Endothelial cell of umbilical vein (primary cell): ENCODE measurements at regions not wholly inside any gene's neighbourhood (a gene's known extent, or its start where the extent isn't known, plus 50 kb on each side); places are given as distances from the start of the nearest gene placed in this dataset.

Experiments used
- BruUV-seq: library from RNA; stranded (reverse); fragments of 400-500 nt; replicated peaks from 2 replicates; lab custom pipeline; 2021; lab: Mats Ljungman, UMichigan
- CTCF ChIA-PET: fragments of 300-600, 350-600 bp; sonication (Branson Sonifier 250); formaldehyde crosslinking; loops from one replicate; lab custom pipeline; 2021; ENCODE audit warnings: antibody characterized with exemption, inconsistent platforms; lab: Charles Lee
- POLR2A ChIA-PET: fragments of 300-600, 350-600 bp; sonication (Branson Sonifier 250); formaldehyde crosslinking; loops from one replicate; lab custom pipeline; 2021; ENCODE audit warnings: antibody characterized with exemption, inconsistent platforms; lab: Charles Lee
- DNase-seq: peaks from one replicate; pipeline ENCODE4 v3.0.0-alpha.2; 2011; ENCODE audit warnings: low read depth, low spot score
- FAIRE-seq: peaks from 2 replicates; lab custom pipeline; 2011; peaks lifted over from hg19 to GRCh38; lab: Jason Lieb, UNC
- H2AFZ ChIP-seq: 2 replicates; pipeline ENCODE4 v1.6.0; 2012; ENCODE audit warnings: low read depth, low read length, control low read depth, inconsistent platforms
- H3K27ac ChIP-seq: 2 replicates; pipeline ENCODE4 v1.5.1; 2011; ENCODE audit warnings: low read depth, mild to moderate bottlenecking, control low read depth, low read length, moderate library complexity; ENCODE audit not compliant: insufficient read depth
- H3K27me3 ChIP-seq, 2 experiments: 2 replicates each; pipeline versions ENCODE4 v1.6.0 to v1.6.1; 2011; ENCODE audit warnings: low read length in 2 of 2, mixed read lengths in 1 of 2; ENCODE audit not compliant: control insufficient read depth in 2 of 2, insufficient read depth in 2 of 2
- H3K36me3 ChIP-seq, 2 experiments: 2 replicates in 1 of 2; 3 replicates in 1 of 2; pipeline ENCODE4 v1.5.1; 2011; ENCODE audit warnings: low read length in 2 of 2, mild to moderate bottlenecking in 1 of 2, moderate library complexity in 1 of 2; ENCODE audit not compliant: control insufficient read depth in 2 of 2, insufficient read depth in 2 of 2; ENCODE audit errors: extremely low read depth in 1 of 2
- H3K4me1 ChIP-seq: 3 replicates; pipeline ENCODE4 v1.5.1; 2011; ENCODE audit warnings: mild to moderate bottlenecking, low read length; ENCODE audit not compliant: control insufficient read depth, insufficient read depth; ENCODE audit errors: extremely low read depth
- H3K4me2 ChIP-seq: 2 replicates; pipeline ENCODE4 v1.6.1; 2011; ENCODE audit warnings: low read length, control low read depth, mixed read lengths; ENCODE audit not compliant: insufficient read depth
- H3K4me3 ChIP-seq, 3 experiments: fragments of 200-600 bp in 1 of 3; sonication (generic), shearing (Covaris generic) in 1 of 3; replicated peaks in 1 of 3; 2 replicates each; pipeline ENCODE4 v1.5.1; 2011 to 2016; ENCODE audit warnings: control low read depth in 3 of 3, low read length in 3 of 3, mild to moderate bottlenecking in 2 of 3, inconsistent platforms in 1 of 3, low read depth in 1 of 3, moderate library complexity in 1 of 3; ENCODE audit not compliant: insufficient read depth in 1 of 3
- H3K79me2 ChIP-seq: 2 replicates; pipeline ENCODE4 v1.6.0; 2012; ENCODE audit warnings: low read length, inconsistent platforms; ENCODE audit not compliant: control insufficient read depth, insufficient read depth
- H3K9ac ChIP-seq: replicated peaks from 2 replicates; pipeline ENCODE3; 2011; ENCODE audit warnings: low read length, control low read depth; ENCODE audit not compliant: insufficient read depth; ENCODE audit errors: extremely low read depth
- H3K9me1 ChIP-seq: replicated peaks from 3 replicates; pipeline ENCODE4 v1.6.0; 2011; ENCODE audit warnings: mild to moderate bottlenecking, low read length; ENCODE audit not compliant: control insufficient read depth, insufficient read depth; ENCODE audit errors: extremely low read depth
- H3K9me3 ChIP-seq: replicated peaks from 2 replicates; pipeline ENCODE4 v1.5.1; 2012; ENCODE audit warnings: low read length, inconsistent platforms; ENCODE audit not compliant: control insufficient read depth, insufficient read depth
- H4K20me1 ChIP-seq: replicated peaks from 2 replicates; pipeline ENCODE3; 2011; ENCODE audit warnings: mild to moderate bottlenecking, low read length; ENCODE audit not compliant: control insufficient read depth, insufficient read depth; ENCODE audit errors: extremely low read depth
- EZH2 ChIP-seq: IDR thresholded peaks from 2 replicates; pipeline ENCODE4 v1.6.1; 2012; ENCODE audit warnings: borderline replicate concordance, low read depth, mild to moderate bottlenecking, moderate library complexity, low read length, inconsistent platforms; ENCODE audit not compliant: severe bottlenecking
- FOS ChIP-seq: IDR thresholded peaks from 2 replicates; pipeline ENCODE4 v1.6.1; 2011; ENCODE audit warnings: mild to moderate bottlenecking, low read length, moderate library complexity, borderline replicate concordance; ENCODE audit not compliant: insufficient read depth
- GATA2 ChIP-seq: IDR thresholded peaks from 2 replicates; pipeline ENCODE4 v1.7.0; 2011; ENCODE audit warnings: low read depth, mild to moderate bottlenecking, moderate library complexity, mixed read lengths, low read length; ENCODE audit not compliant: insufficient read length, insufficient read depth
- JUN ChIP-seq: IDR thresholded peaks from 2 replicates; pipeline ENCODE4 v1.6.1; 2011; ENCODE audit warnings: borderline replicate concordance, low read depth; ENCODE audit not compliant: insufficient read length, insufficient read depth
- MYC ChIP-seq: IDR thresholded peaks from one replicate; pipeline ENCODE4 v1.6.1; 2011; ENCODE audit warnings: mild to moderate bottlenecking, low read depth, low read length
- POLR2A ChIP-seq: IDR thresholded peaks from 2 replicates; pipeline ENCODE4 v1.6.1; 2012; ENCODE audit warnings: low read depth, mild to moderate bottlenecking, control low read depth, low read length
- POLR2AphosphoS5 ChIP-seq: IDR thresholded peaks from 2 replicates; pipeline ENCODE4 v1.6.1; 2012; ENCODE audit warnings: low read depth, mild to moderate bottlenecking, control low read depth, low read length, moderate library complexity; ENCODE audit not compliant: insufficient read depth
- dilution Hi-C: fragments of 300-500 bp; cut with MboI; formaldehyde crosslinking; loops from one replicate; pipeline ENCODE4 v1.15.0; 2019; ENCODE audit warnings: low sequenced_read_pairs; ENCODE audit not compliant: extremely low pct_ligation_motif_present
- intact Hi-C: fragments of 100-400 bp; cut with micrococcal nuclease; formaldehyde crosslinking; loops from one replicate; pipeline ENCODE4 v1.10.0; 2022
- TF ChIP-seq, protein P1 (sequence below): IDR thresholded peaks from 2 replicates; pipeline ENCODE4 v1.6.1; 2011; ENCODE audit not compliant: insufficient read depth, insufficient read length
- TF ChIP-seq, protein P2 (sequence below), 2 donors: IDR thresholded peaks; 1 replicate in 1 of 2; 2 replicates in 1 of 2; pipeline ENCODE4 v1.5.1; 2011; ENCODE audit warnings: low read length in 2 of 2, mild to moderate bottlenecking in 2 of 2, moderate library complexity in 2 of 2, control low read depth in 1 of 2, inconsistent platforms in 1 of 2, low read depth in 1 of 2; ENCODE audit not compliant: insufficient read depth in 1 of 2; ENCODE audit errors: extremely low read depth in 1 of 2

DNA sequence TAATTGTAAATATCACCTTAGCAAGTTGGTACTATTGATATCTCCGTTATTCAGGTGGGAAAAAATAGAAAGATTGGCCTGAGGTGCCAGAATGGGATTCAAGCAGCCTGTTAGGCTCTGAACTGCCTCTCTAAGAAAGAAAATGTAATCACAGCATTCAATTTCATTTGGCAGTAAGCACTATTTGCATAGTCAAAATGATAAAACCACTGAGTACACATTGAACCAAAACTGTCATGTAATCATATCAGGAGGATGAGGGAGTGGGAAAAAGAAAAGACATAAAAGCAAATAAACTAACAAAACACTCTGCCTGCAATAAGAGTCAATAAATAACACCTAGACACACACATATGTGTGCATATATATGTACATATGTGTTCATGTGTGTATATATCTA, 103.9 kb upstream of the TACR1 start:
- H3K27ac ChIP-seq: no peak overlapping the region
- H3K27me3 ChIP-seq: no peaks in the 10 kb centered on the region
- ChIA-PET CTCF (no interaction called here), POLR2A (no interaction called here)
- H3K9me1 ChIP-seq: no peaks in the 10 kb centered on the region
- H4K20me1 ChIP-seq: no peaks in the 10 kb centered on the region
- FAIRE-seq (no peak), DNase-seq (no peak)
- no peaks in the 10 kb centered on the region for H3K79me2 ChIP-seq
- no peaks in the 10 kb centered on the region for H3K9me3 ChIP-seq
- TF ChIP-seq, protein P1, sequence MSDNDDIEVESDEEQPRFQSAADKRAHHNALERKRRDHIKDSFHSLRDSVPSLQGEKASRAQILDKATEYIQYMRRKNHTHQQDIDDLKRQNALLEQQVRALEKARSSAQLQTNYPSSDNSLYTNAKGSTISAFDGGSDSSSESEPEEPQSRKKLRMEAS: no peak
- no peak for TF ChIP-seq JUN
- TF ChIP-seq MYC: no peak
- TF ChIP-seq GATA2: no peak
- TF ChIP-seq, protein P2, sequence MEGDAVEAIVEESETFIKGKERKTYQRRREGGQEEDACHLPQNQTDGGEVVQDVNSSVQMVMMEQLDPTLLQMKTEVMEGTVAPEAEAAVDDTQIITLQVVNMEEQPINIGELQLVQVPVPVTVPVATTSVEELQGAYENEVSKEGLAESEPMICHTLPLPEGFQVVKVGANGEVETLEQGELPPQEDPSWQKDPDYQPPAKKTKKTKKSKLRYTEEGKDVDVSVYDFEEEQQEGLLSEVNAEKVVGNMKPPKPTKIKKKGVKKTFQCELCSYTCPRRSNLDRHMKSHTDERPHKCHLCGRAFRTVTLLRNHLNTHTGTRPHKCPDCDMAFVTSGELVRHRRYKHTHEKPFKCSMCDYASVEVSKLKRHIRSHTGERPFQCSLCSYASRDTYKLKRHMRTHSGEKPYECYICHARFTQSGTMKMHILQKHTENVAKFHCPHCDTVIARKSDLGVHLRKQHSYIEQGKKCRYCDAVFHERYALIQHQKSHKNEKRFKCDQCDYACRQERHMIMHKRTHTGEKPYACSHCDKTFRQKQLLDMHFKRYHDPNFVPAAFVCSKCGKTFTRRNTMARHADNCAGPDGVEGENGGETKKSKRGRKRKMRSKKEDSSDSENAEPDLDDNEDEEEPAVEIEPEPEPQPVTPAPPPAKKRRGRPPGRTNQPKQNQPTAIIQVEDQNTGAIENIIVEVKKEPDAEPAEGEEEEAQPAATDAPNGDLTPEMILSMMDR (IDR thresholded peaks at IDR 0.05; ENCODE audit: extremely low read depth in 1 of 2, insufficient read depth in 1 of 2, low read depth in 1 of 2, low read length in 2 of 2): no peak
- no peak for TF ChIP-seq FOS
- no peak for TF ChIP-seq POLR2A
- TF ChIP-seq EZH2: no peak
- TF ChIP-seq POLR2AphosphoS5: no peak
- H3K9ac ChIP-seq: no peak overlapping the region
- no peak overlapping the region for H3K4me3 ChIP-seq
- H2AFZ ChIP-seq: no peak overlapping the region
- no peak overlapping the region for H3K4me2 ChIP-seq
- no peaks in the 10 kb centered on the region for H3K4me1 ChIP-seq
- dilution Hi-C loops (no loop called here), intact Hi-C loops (no loop called here)
- H3K36me3 ChIP-seq: no peaks in the 10 kb centered on the region
- BruUV-seq: no TSS peak
